ENCODE measurements at regions not wholly inside any gene's neighbourhood (a gene's known extent, or its start where the extent isn't known, plus 50 kb on each side); places are given as distances from the start of the nearest gene placed in this dataset.

DNA sequence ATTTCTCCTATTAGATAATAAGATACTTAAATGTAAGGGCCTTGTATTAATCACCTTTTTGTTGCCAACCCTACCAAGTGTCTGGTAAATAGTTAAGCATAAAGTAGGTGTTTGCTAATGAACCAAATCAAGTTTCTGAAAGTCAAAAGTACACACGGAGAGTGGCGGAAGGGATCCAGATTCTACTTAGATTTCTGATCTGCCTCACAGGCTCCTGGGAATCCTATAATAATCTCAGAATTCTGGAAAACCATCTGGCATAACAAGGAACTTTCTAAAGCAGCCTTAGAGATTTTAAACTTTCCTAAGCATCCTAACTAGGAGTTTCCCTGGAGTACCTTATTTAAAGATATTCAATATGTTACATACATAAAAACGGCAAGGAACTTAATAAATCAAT is 363.2 kb upstream of the SMC2 start:
- intact Hi-C loops (cut with micrococcal nuclease), result no loop called here
- DNase-seq (ENCODE audit: extremely low read depth in 1 of 4, low spot score in 3 of 4), result no peak
- no peak overlapping the region for H3K4me2 ChIP-seq (ENCODE audit: insufficient read depth, low read length)
- BruUV-seq (replicated peaks), result no TSS peak
- no peaks in the 10 kb centered on the region for H3K9me1 ChIP-seq (ENCODE audit: control insufficient read depth, insufficient read depth, low read length)
- H3K4me1 ChIP-seq (replicated peaks in 1 of 2; ENCODE audit: control insufficient read depth in 2 of 2, insufficient read depth in 2 of 2, low read length in 2 of 2), result no peaks in the 10 kb centered on the region
- no peak overlapping the region for H3K9ac ChIP-seq (ENCODE audit: insufficient read depth in 1 of 2, low read depth in 2 of 2, low read length in 2 of 2)
- no peak overlapping the region for H2AFZ ChIP-seq (ENCODE audit: low read depth, low read length)
- ATAC-seq, result no peak
- H3K4me3 ChIP-seq, result no peak overlapping the region
- no peaks in the 10 kb centered on the region for H4K20me1 ChIP-seq (replicated peaks; ENCODE audit: control insufficient read depth, insufficient read depth, low read length)
- CTCF ChIA-PET (ENCODE audit: low intra/inter-chr PET ratio), result no interaction called here
- H3K36me3 ChIP-seq (ENCODE audit: control insufficient read depth, insufficient read depth, low read length), result no peaks in the 10 kb centered on the region
- no peak for FAIRE-seq
- H3K27me3 ChIP-seq (ENCODE audit: control insufficient read depth in 2 of 2, insufficient read depth in 2 of 2, low read length in 2 of 2), result no peaks in the 10 kb centered on the region
- H3K79me2 ChIP-seq (ENCODE audit: control insufficient read depth, insufficient read depth, low read length), result no peaks in the 10 kb centered on the region
- 2% methylated on average over 3 of the region's 3 CpGs for WGBS (ENCODE audit: insufficient coverage, low coverage, missing lambda C conversion rate)
- no peaks in the 10 kb centered on the region for H3K9me3 ChIP-seq (replicated peaks; ENCODE audit: control insufficient read depth, insufficient read depth, low read depth, low read length)
- POLR2A ChIA-PET, result no interaction called here
- no peak overlapping the region for H3K27ac ChIP-seq (ENCODE audit: extremely low read depth, low read depth, low read length)
- in situ Hi-C loops (cut with MboI), result no loop called here
- TF ChIP-seq ZNF766 (CRISPR knock-in tag; conservative IDR thresholded peaks at IDR 0.05), result no peak
- TF ChIP-seq LARP7 (IDR thresholded peaks at IDR 0.05), result no peak
- TF ChIP-seq NFE2L1 (tag; IDR thresholded peaks at IDR 0.05; ENCODE audit: borderline replicate concordance, low read depth), result no peak
- TF ChIP-seq TAF9B (IDR thresholded peaks at IDR 0.05; ENCODE audit: partially characterized antibody), result no peak
- TF ChIP-seq ZNF311 (CRISPR knock-in tag; IDR thresholded peaks at IDR 0.05), result no peak
- no peak for TF ChIP-seq MIER1 (IDR thresholded peaks at IDR 0.05; ENCODE audit: low read depth)
- no peak for TF ChIP-seq GTF2A2 (tag; IDR thresholded peaks at IDR 0.05)
- TF ChIP-seq, protein P1, sequence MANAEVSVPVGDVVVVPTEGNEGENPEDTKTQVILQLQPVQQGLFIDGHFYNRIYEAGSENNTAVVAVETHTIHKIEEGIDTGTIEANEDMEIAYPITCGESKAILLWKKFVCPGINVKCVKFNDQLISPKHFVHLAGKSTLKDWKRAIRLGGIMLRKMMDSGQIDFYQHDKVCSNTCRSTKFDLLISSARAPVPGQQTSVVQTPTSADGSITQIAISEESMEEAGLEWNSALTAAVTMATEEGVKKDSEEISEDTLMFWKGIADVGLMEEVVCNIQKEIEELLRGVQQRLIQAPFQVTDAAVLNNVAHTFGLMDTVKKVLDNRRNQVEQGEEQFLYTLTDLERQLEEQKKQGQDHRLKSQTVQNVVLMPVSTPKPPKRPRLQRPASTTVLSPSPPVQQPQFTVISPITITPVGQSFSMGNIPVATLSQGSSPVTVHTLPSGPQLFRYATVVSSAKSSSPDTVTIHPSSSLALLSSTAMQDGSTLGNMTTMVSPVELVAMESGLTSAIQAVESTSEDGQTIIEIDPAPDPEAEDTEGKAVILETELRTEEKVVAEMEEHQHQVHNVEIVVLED (CRISPR knock-in tag; IDR thresholded peaks at IDR 0.05), result no peak
- no peak for TF ChIP-seq MCM3 (IDR thresholded peaks at IDR 0.05)
- TF ChIP-seq MTA2 (IDR thresholded peaks at IDR 0.05; ENCODE audit: low read depth), result no peak
- TF ChIP-seq NFIC (IDR thresholded peaks at IDR 0.05), result no peak
- TF ChIP-seq SMAD2 (IDR thresholded peaks at IDR 0.05; ENCODE audit: low read depth, low read length), result no peak
- TF ChIP-seq MCM5 (IDR thresholded peaks at IDR 0.05; ENCODE audit: low read depth), result no peak
- TF ChIP-seq IRF1 (CRISPR knock-in tag; IDR thresholded peaks at IDR 0.05; ENCODE audit: borderline replicate concordance), result no peak
